A549 (cell line): ENCODE measurements at regions not wholly inside any gene's neighbourhood (a gene's known extent, or its start where the extent isn't known, plus 50 kb on each side); places are given as distances from the start of the nearest gene placed in this dataset.

ENCODE experiments used
- BHLHE40 ChIP-seq: IDR thresholded peaks from 2 replicates; pipeline ENCODE4 v1.6.1; 2012; ENCODE audit warnings: low read depth, low read length, inconsistent platforms
- CEBPB ChIP-seq, 2 experiments: fragments of >200 bp in 1 of 2; sonication (Bioruptor Twin) in 1 of 2; formaldehyde crosslinking in 1 of 2; IDR thresholded peaks; 2 replicates each; pipeline ENCODE4 v1.6.1; 2012 to 2016
- EP300 ChIP-seq, 2 experiments: fragments of >200 bp; sonication (Bioruptor Twin); formaldehyde crosslinking; IDR thresholded peaks; 2 replicates in 1 of 2; 3 replicates in 1 of 2; pipeline ENCODE4 v1.6.1; 2016 to 2017
- KDM1A ChIP-seq: fragments of 200-600 bp; sonication (generic); IDR thresholded peaks from 2 replicates; pipeline ENCODE4 v1.6.1; 2016; ENCODE audit warnings: low read depth, mild to moderate bottlenecking
- MAZ ChIP-seq: fragments of 150-350 bp; IDR thresholded peaks from 2 replicates; pipeline ENCODE4 v1.6.1; 2014; ENCODE audit warnings: antibody characterized with exemption, low read depth, low read length, borderline replicate concordance
- NR3C1 ChIP-seq: fragments of >200 bp; sonication (Bioruptor Twin); formaldehyde crosslinking; IDR thresholded peaks from 3 replicates; pipeline ENCODE4 v1.6.1; 2017
- POLR2A ChIP-seq: IDR thresholded peaks from 2 replicates; pipeline ENCODE4 v1.6.1; 2012; ENCODE audit warnings: mild to moderate bottlenecking, low read length
- TF ChIP-seq, protein P1 (sequence below): fragments of >200 bp; sonication (Bioruptor Twin); formaldehyde crosslinking; IDR thresholded peaks from 3 replicates; pipeline ENCODE4 v1.5.1; 2016
- TF ChIP-seq, protein P2 (sequence below): fragments of 450-650 bp; IDR thresholded peaks from 2 replicates; pipeline ENCODE4 v1.6.1; 2014; ENCODE audit warnings: antibody characterized with exemption
- TF ChIP-seq, protein P3 (sequence below): fragments of 200-600 bp; sonication (generic); IDR thresholded peaks from 2 replicates; pipeline ENCODE4 v1.6.1; 2016; ENCODE audit warnings: antibody characterized with exemption, mild to moderate bottlenecking, moderate library complexity

DNA sequence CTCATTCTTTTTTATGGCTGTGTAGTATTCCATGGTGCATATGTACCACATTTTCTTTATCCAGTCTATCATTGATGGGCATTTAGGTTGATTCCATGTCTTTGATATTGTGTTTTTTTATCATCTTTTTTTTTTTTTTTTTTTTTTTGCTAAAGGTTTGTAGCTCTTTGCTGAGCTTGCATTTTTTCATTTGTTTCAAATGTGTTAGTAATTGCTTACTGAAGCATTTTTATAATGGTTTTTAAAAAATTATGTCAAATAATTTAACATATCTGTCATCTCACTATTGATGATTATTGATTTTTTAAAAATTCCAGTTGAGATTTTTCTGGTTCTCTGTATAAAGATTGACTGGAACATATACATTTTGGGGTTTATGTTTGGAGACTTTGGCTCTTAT is 934.6 kb downstream of the TUSC7 start:
- TF ChIP-seq, protein P1, sequence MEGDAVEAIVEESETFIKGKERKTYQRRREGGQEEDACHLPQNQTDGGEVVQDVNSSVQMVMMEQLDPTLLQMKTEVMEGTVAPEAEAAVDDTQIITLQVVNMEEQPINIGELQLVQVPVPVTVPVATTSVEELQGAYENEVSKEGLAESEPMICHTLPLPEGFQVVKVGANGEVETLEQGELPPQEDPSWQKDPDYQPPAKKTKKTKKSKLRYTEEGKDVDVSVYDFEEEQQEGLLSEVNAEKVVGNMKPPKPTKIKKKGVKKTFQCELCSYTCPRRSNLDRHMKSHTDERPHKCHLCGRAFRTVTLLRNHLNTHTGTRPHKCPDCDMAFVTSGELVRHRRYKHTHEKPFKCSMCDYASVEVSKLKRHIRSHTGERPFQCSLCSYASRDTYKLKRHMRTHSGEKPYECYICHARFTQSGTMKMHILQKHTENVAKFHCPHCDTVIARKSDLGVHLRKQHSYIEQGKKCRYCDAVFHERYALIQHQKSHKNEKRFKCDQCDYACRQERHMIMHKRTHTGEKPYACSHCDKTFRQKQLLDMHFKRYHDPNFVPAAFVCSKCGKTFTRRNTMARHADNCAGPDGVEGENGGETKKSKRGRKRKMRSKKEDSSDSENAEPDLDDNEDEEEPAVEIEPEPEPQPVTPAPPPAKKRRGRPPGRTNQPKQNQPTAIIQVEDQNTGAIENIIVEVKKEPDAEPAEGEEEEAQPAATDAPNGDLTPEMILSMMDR, result no peak
- no peak for TF ChIP-seq POLR2A
- TF ChIP-seq MAZ, result no peak
- TF ChIP-seq, protein P2, sequence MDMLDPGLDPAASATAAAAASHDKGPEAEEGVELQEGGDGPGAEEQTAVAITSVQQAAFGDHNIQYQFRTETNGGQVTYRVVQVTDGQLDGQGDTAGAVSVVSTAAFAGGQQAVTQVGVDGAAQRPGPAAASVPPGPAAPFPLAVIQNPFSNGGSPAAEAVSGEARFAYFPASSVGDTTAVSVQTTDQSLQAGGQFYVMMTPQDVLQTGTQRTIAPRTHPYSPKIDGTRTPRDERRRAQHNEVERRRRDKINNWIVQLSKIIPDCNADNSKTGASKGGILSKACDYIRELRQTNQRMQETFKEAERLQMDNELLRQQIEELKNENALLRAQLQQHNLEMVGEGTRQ, result no peak
- no peak for TF ChIP-seq EP300 (IDR thresholded peaks at IDR 0.05)
- TF ChIP-seq KDM1A, result no peak
- TF ChIP-seq NR3C1, result no peak
- no peak for TF ChIP-seq CEBPB (IDR thresholded peaks at IDR 0.05)
- TF ChIP-seq, protein P3, sequence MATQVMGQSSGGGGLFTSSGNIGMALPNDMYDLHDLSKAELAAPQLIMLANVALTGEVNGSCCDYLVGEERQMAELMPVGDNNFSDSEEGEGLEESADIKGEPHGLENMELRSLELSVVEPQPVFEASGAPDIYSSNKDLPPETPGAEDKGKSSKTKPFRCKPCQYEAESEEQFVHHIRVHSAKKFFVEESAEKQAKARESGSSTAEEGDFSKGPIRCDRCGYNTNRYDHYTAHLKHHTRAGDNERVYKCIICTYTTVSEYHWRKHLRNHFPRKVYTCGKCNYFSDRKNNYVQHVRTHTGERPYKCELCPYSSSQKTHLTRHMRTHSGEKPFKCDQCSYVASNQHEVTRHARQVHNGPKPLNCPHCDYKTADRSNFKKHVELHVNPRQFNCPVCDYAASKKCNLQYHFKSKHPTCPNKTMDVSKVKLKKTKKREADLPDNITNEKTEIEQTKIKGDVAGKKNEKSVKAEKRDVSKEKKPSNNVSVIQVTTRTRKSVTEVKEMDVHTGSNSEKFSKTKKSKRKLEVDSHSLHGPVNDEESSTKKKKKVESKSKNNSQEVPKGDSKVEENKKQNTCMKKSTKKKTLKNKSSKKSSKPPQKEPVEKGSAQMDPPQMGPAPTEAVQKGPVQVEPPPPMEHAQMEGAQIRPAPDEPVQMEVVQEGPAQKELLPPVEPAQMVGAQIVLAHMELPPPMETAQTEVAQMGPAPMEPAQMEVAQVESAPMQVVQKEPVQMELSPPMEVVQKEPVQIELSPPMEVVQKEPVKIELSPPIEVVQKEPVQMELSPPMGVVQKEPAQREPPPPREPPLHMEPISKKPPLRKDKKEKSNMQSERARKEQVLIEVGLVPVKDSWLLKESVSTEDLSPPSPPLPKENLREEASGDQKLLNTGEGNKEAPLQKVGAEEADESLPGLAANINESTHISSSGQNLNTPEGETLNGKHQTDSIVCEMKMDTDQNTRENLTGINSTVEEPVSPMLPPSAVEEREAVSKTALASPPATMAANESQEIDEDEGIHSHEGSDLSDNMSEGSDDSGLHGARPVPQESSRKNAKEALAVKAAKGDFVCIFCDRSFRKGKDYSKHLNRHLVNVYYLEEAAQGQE, result no peak
- no peak for TF ChIP-seq BHLHE40
